Vagina (tissue), 2 donors: ENCODE measurements at regions not wholly inside any gene's neighbourhood (a gene's known extent, or its start where the extent isn't known, plus 50 kb on each side); places are given as distances from the start of the nearest gene placed in this dataset.

Experiments used
- POLR2A ChIP-seq, 2 donors: fragments of 450-650 bp; IDR thresholded peaks; one replicate each; pipeline ENCODE4 v1.6.1; 2017; ENCODE audit warnings: antibody characterized with exemption in 2 of 2, mild to moderate bottlenecking in 2 of 2, moderate library complexity in 2 of 2
- POLR2AphosphoS5 ChIP-seq, 2 donors: sonication (generic); formaldehyde crosslinking; IDR thresholded peaks; one replicate each; pipeline ENCODE4 v1.9.0; 2017; ENCODE audit warnings: antibody characterized with exemption in 2 of 2, mild to moderate bottlenecking in 2 of 2, low read depth in 1 of 2; ENCODE audit not compliant: insufficient read depth in 1 of 2

DNA sequence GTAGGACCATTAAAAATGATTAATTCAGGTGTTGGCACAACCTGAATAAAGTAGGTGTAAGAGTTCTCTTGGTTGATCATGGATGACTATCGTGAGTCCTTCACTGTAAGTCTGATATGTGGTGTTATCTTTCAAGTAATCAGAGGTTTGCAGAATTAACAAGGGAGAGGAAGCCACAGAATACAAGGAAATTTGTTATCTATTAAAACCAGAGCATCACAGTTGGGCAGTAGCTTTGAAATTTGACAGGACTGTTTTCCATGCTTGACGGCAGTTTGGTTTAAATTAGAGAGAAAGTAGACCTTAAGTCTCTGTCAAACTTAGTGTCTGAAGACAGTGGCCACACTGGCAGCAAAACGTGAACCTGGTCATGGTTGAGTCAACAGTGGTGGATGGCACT lies 139.5 kb upstream of the KCNK2 start:
- TF ChIP-seq POLR2A (IDR thresholded peaks at IDR 0.05) = no peak
- TF ChIP-seq POLR2AphosphoS5 (IDR thresholded peaks at IDR 0.05; ENCODE audit: insufficient read depth in 1 of 2, low read depth in 1 of 2) = no peak
